ENCODE measurements at regions not wholly inside any gene's neighbourhood (a gene's known extent, or its start where the extent isn't known, plus 50 kb on each side); places are given as distances from the start of the nearest gene placed in this dataset.

- no peak for TF ChIP-seq FOXO4 (CRISPR knock-in tag; conservative IDR thresholded peaks at IDR 0.05)
- no peak for TF ChIP-seq ZSCAN5A (CRISPR knock-in tag; IDR thresholded peaks at IDR 0.05; ENCODE audit: borderline replicate concordance)
- no peak for TF ChIP-seq PREB (CRISPR knock-in tag; IDR thresholded peaks at IDR 0.05)
- no peak for TF ChIP-seq ZNF3 (CRISPR knock-in tag; IDR thresholded peaks at IDR 0.05)
- TF ChIP-seq CREBL2 (CRISPR knock-in tag; IDR thresholded peaks at IDR 0.05; ENCODE audit: borderline replicate concordance): no peak
- 0 out of 2 replicates have a peak, but pooled peaks have one; percentile 25 for TF ChIP-seq POGZ (CRISPR knock-in tag; IDR thresholded peaks at IDR 0.05)
- TF ChIP-seq GMEB2 (CRISPR knock-in tag; IDR thresholded peaks at IDR 0.05; ENCODE audit: low read depth): no peak
- TF ChIP-seq PRMT3 (CRISPR knock-in tag; IDR thresholded peaks at IDR 0.05; ENCODE audit: borderline replicate concordance, low read depth): no peak
- no peak for TF ChIP-seq ATF1 (CRISPR knock-in tag; IDR thresholded peaks at IDR 0.05)
- TF ChIP-seq NR2F1 (CRISPR knock-in tag; IDR thresholded peaks at IDR 0.05): peak; percentile 77 to 91; a peak in 3 of 4 replicates
- TF ChIP-seq ZNF839 (CRISPR knock-in tag; IDR thresholded peaks at IDR 0.05; ENCODE audit: borderline replicate concordance): no peak
- no peak for TF ChIP-seq NBN (conservative IDR thresholded peaks at IDR 0.05)
- TF ChIP-seq PTBP1 (IDR thresholded peaks at IDR 0.05; ENCODE audit: low read depth, low read length, poor library complexity, severe bottlenecking): no peak
- no peak for TF ChIP-seq KLF13 (CRISPR knock-in tag; IDR thresholded peaks at IDR 0.05)
- no peak for TF ChIP-seq SP2 (CRISPR knock-in tag; IDR thresholded peaks at IDR 0.05)
- no peak for TF ChIP-seq MYNN (CRISPR knock-in tag; IDR thresholded peaks at IDR 0.05; ENCODE audit: low read depth)
- no peak for TF ChIP-seq ZNF792 (CRISPR knock-in tag; IDR thresholded peaks at IDR 0.05)
- TF ChIP-seq BHLHE40 (IDR thresholded peaks at IDR 0.05; ENCODE audit: low read length): no peak
- peak; percentile 83 for TF ChIP-seq ARID5B (CRISPR knock-in tag; IDR thresholded peaks at IDR 0.05)
- TF ChIP-seq SP4 (CRISPR knock-in tag; IDR thresholded peaks at IDR 0.05): peak; percentile 66
- no peak for TF ChIP-seq PCBP1 (IDR thresholded peaks at IDR 0.05; ENCODE audit: borderline replicate concordance, low read depth, low read length)
- TF ChIP-seq HOXD1 (CRISPR knock-in tag; IDR thresholded peaks at IDR 0.05): 0 out of 2 replicates have a peak, but pooled peaks have one; percentile 43
Observed at GRCh38 chr11:70637949-70638583, 239.7 kb downstream of the CTTN start (continued).
